ENCODE measurements at regions not wholly inside any gene's neighbourhood (a gene's known extent, or its start where the extent isn't known, plus 50 kb on each side); places are given as distances from the start of the nearest gene placed in this dataset.

DNA sequence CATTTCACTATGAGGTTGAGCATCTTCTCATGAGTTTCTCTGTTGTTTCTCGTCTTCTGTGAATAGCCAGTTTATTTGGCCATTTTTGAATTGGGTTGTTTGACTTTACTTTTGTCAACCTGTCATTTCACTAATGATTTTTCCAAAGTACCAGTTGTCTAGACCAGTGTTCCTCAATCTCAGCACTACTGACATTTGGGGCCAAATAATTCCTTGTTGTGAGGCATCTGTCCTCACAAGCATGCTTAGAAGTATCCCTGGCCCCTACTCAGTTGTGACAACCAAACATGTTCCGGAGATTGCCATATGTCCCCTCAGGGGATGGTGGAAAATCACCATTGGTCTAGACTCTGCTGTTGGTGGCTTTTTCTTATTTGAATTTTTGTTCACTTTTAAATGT is 87.7 kb upstream of the GNAZ start:
- H3K9me3 Mint-ChIP-seq (ENCODE audit: unreplicated experiment): peaks cover 18% of the 10 kb centered on the region
- no peak for TF ChIP-seq CTCF (IDR thresholded peaks at IDR 0.05; ENCODE audit: insufficient read depth in 1 of 2, low read depth in 1 of 2, low read length in 1 of 2, severe bottlenecking in 1 of 2, unreplicated experiment in 1 of 2)
- H3K27ac Mint-ChIP-seq (ENCODE audit: unreplicated experiment): no peak overlapping the region
- Histone ChIP-seq H3K4me1 (no peaks in the 10 kb centered on the region), H3K27me3 (replicated peaks; ENCODE audit: control insufficient read depth, insufficient read depth, low read length) (no peaks in the 10 kb centered on the region), H3K36me3 (ENCODE audit: control insufficient read depth, insufficient read depth, low read length) (no peaks in the 10 kb centered on the region), H3K9me3 (peaks cover 10% of the 10 kb centered on the region; the same call in 1 of the 2 replicates), H3K4me3 (ENCODE audit: low read depth, low read length) (no peak overlapping the region)
- no peak overlapping the region for H3K4me3 Mint-ChIP-seq (ENCODE audit: unreplicated experiment)
- no peaks in the 10 kb centered on the region for H3K36me3 Mint-ChIP-seq (ENCODE audit: insufficient read depth, unreplicated experiment)
- BruUV-seq (replicated peaks): no TSS peak
- CTCF ChIA-PET: no interaction called here
- no peak for DNase-seq
- POLR2A ChIA-PET: no interaction called here
- peaks cover 11% of the 10 kb centered on the region for H3K27me3 Mint-ChIP-seq (ENCODE audit: insufficient read depth, unreplicated experiment)
- intact Hi-C loops (cut with micrococcal nuclease; ENCODE audit: unreplicated experiment): no loop called here
- no peaks in the 10 kb centered on the region for H3K4me1 Mint-ChIP-seq (ENCODE audit: low read depth, unreplicated experiment)

DNA sequence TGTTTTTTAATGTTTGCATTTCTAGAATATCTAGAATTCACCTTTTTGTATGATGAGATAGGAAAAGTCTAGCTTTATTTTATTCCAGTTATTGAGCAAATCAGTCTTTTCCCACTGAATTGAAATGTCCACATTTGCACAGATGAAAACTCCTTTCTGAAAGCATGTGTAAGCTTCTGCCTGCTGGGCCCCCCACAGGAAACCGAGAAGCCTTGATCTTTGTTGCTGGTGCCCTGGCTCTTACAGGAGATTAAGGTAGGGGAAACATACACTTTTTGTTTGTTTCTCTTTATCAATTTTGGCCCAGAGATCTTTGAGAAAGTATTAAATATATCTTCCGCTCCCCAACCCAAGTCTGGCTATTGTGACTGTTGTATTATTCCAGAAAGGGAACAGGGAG is 87.2 kb upstream of the GNAZ start:
- H3K36me3 Mint-ChIP-seq (ENCODE audit: insufficient read depth, unreplicated experiment): no peaks in the 10 kb centered on the region
- H3K27me3 ChIP-seq (replicated peaks; ENCODE audit: control insufficient read depth, insufficient read depth, low read length): no peaks in the 10 kb centered on the region
- H3K4me1 ChIP-seq: no peaks in the 10 kb centered on the region
- peaks cover 18% of the 10 kb centered on the region for H3K9me3 Mint-ChIP-seq (ENCODE audit: unreplicated experiment)
- H3K36me3 ChIP-seq (ENCODE audit: control insufficient read depth, insufficient read depth, low read length): no peaks in the 10 kb centered on the region
- H3K9me3 ChIP-seq: peaks cover 10% of the 10 kb centered on the region; the same call in 1 of the 2 replicates
- no peak for TF ChIP-seq CTCF (IDR thresholded peaks at IDR 0.05; ENCODE audit: insufficient read depth in 1 of 2, low read depth in 1 of 2, low read length in 1 of 2, severe bottlenecking in 1 of 2, unreplicated experiment in 1 of 2)
- no peaks in the 10 kb centered on the region for H3K4me1 Mint-ChIP-seq (ENCODE audit: low read depth, unreplicated experiment)
- DNase-seq: no peak
- no peak overlapping the region for H3K27ac Mint-ChIP-seq (ENCODE audit: unreplicated experiment)
- no TSS peak for BruUV-seq (replicated peaks)
- peaks cover 11% of the 10 kb centered on the region for H3K27me3 Mint-ChIP-seq (ENCODE audit: insufficient read depth, unreplicated experiment)
- no peak overlapping the region for H3K4me3 ChIP-seq (ENCODE audit: low read depth, low read length)
- no peak overlapping the region for H3K4me3 Mint-ChIP-seq (ENCODE audit: unreplicated experiment)
- CTCF ChIA-PET: no interaction called here
- intact Hi-C loops (cut with micrococcal nuclease; ENCODE audit: unreplicated experiment): no loop called here
- POLR2A ChIA-PET: no interaction called here

DNA sequence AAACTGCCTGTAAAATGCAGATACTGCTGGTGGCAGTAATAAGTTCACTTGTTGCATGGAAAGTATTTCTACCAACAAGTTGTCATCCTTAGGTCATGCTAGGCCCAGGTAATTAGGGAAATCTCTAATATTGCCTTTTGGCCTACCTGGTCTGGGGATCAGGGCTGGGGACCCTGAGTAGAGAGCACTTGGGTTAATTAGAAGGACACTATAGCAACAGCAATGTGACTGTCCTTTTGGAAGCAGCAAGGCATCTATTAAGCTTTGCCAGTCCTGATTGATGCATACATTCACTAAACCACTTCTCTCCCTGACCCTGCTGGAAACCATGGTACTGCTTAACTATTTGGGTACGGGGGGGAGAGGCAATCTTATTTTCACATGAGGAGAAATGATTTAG is 86.5 kb upstream of the GNAZ start:
- CTCF ChIA-PET: no interaction called here
- POLR2A ChIA-PET: no interaction called here

More for the DNA sequence above, 86.5 kb upstream of the GNAZ start:
- Histone ChIP-seq H3K4me3 (ENCODE audit: low read depth, low read length) (no peak overlapping the region), H3K27me3 (replicated peaks; ENCODE audit: control insufficient read depth, insufficient read depth, low read length) (no peaks in the 10 kb centered on the region), H3K9me3 (peaks cover 10% of the 10 kb centered on the region; the same call in 1 of the 2 replicates), H3K4me1 (no peaks in the 10 kb centered on the region), H3K36me3 (ENCODE audit: control insufficient read depth, insufficient read depth, low read length) (no peaks in the 10 kb centered on the region)
- Mint-ChIP-seq H3K36me3 (ENCODE audit: insufficient read depth, unreplicated experiment) (no peaks in the 10 kb centered on the region), H3K27me3 (ENCODE audit: insufficient read depth, unreplicated experiment) (peaks cover 11% of the 10 kb centered on the region), H3K9me3 (ENCODE audit: unreplicated experiment) (peaks cover 18% of the 10 kb centered on the region), H3K4me3 (ENCODE audit: unreplicated experiment) (no peak overlapping the region), H3K27ac (ENCODE audit: unreplicated experiment) (no peak overlapping the region), H3K4me1 (ENCODE audit: low read depth, unreplicated experiment) (no peaks in the 10 kb centered on the region)
- DNase-seq: no peak
- TF ChIP-seq CTCF (IDR thresholded peaks at IDR 0.05; ENCODE audit: insufficient read depth in 1 of 2, low read depth in 1 of 2, low read length in 1 of 2, severe bottlenecking in 1 of 2, unreplicated experiment in 1 of 2): no peak
- intact Hi-C loops (cut with micrococcal nuclease; ENCODE audit: unreplicated experiment): no loop called here
- BruUV-seq (replicated peaks): no TSS peak
